Tibial nerve (tissue), 3 donors: ENCODE measurements at regions not wholly inside any gene's neighbourhood (a gene's known extent, or its start where the extent isn't known, plus 50 kb on each side); places are given as distances from the start of the nearest gene placed in this dataset.

ENCODE experiments used
- CTCF ChIP-seq, 5 experiments: fragments of 200-600 bp in 3 of 5; fragments of 450-650 bp in 2 of 5; sonication (generic) in 3 of 5; IDR thresholded peaks; one replicate each; pipeline ENCODE4 v1.5.1; 2016 to 2019; ENCODE audit warnings: antibody characterized with exemption in 5 of 5, mild to moderate bottlenecking in 3 of 5, moderate library complexity in 2 of 5
- POLR2A ChIP-seq, 2 donors: fragments of 450-650 bp; IDR thresholded peaks; one replicate each; pipeline ENCODE4 v1.6.1; 2017; ENCODE audit warnings: antibody characterized with exemption in 2 of 2, mild to moderate bottlenecking in 2 of 2, moderate library complexity in 2 of 2

GRCh38 chr21:27555996-27556395, 589.1 kb upstream of the ADAMTS5 start:
- no peak for TF ChIP-seq POLR2A (IDR thresholded peaks at IDR 0.05)
- TF ChIP-seq CTCF (IDR thresholded peaks at IDR 0.05) = no peak
